Retinal pigment epithelial cell (primary cell): ENCODE measurements at regions not wholly inside any gene's neighbourhood (a gene's known extent, or its start where the extent isn't known, plus 50 kb on each side); places are given as distances from the start of the nearest gene placed in this dataset.

Source experiments
- DNase-seq: peaks from one replicate; pipeline ENCODE4 v3.0.0-alpha.2; 2010; ENCODE audit warnings: low read depth
- H3K4me3 ChIP-seq: 2 replicates; pipeline ENCODE4 v1.5.1; 2011; ENCODE audit warnings: mild to moderate bottlenecking, low read length, control low read depth, moderate library complexity
- CTCF ChIP-seq: conservative IDR thresholded peaks from 2 replicates; pipeline ENCODE4 v1.5.1; 2011; ENCODE audit warnings: low read depth, low read length, control low read depth, inconsistent platforms

DNA sequence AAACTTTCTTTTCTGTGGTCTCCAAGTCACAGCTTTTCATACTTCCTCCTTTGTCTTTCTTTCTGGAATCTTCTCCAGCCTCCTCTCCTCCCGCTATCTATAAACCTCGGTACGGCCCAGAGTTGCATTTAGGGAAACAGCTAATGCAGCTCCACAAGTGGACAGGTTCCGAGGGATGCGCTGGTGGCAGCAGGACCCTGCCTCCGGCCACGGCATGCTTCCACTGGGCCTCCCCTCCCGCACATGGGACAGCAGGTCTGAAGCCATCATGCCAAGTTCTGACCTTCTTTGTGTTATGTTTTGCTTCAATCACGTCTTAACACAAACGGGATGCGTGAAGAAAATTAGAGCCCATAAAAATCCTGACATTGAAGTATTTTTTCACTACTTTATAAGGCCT, 136.9 kb downstream of the IRX2 start:
- DNase-seq: no peak
- no peak for TF ChIP-seq CTCF
- H3K4me3 ChIP-seq: no peak overlapping the region

DNA sequence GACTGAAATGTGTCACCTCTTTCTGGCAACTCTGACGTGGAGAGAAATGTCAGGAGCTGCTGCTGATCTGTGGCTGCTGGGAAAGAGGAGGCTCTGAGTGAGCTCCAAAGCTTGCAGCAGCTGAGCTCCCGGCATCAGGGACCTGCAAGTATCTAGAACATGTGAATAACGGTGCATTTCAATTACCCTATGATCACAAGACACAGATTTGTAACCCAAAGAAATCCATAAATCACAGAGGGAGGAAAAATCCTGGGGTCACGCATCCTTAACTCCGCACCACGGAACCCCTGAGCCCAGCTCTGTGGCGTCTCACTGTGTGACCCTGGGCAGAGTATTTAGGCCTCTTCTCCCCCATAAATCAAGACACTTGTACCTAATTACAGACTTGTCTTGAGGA, 139.8 kb downstream of the IRX2 start:
- TF ChIP-seq CTCF: no peak
- DNase-seq: no peak
- H3K4me3 ChIP-seq: no peak overlapping the region

GRCh38 chr5:2610986-2611385, 140.5 kb downstream of the IRX2 start:
- no peak for TF ChIP-seq CTCF
- H3K4me3 ChIP-seq: no peak overlapping the region
- DNase-seq: no peak

- TF ChIP-seq CTCF: no peak
- no peak for DNase-seq
- H3K4me3 ChIP-seq: no peak overlapping the region
These were observed 143.1 kb downstream of the IRX2 start for GRCh38 chr5:2608391-2608790.

DNA sequence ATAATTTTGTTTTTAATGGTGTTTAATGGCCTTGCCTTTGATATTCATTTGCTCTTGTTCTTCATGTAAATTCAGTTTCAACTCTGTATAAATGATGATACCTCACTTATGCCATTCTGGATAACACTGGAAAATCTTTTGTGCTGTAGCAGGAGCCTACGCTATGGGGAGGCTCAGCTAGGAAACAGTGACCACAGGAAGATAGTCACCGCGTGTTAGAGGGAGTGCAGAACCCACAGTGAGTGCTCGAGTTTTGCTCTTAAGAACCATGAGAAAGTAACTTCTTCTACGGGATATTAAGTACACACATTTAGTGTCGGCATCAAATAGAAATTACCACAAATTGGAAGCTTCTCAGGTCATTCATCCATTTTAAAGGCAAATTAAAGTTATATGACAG, 143.9 kb downstream of the IRX2 start:
- no peak for TF ChIP-seq CTCF
- DNase-seq: no peak
- H3K4me3 ChIP-seq: no peak overlapping the region

DNA sequence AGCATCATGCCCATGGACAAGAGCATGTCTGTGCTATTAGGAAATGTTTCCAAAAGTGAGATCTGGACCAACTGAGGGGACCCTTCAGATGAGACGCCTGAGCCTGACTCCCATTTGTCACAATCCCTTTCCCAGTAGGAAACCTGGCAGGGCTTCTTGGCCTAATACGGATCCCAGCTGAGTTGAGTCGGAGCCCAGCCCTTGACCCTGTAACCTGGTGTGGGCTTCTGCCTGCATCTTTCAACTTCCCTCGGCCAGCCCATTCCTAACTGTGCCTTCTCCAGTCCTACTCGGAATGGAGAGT, 148.3 kb downstream of the IRX2 start:
- no peak overlapping the region for H3K4me3 ChIP-seq
- TF ChIP-seq CTCF: no peak
- no peak for DNase-seq

DNA sequence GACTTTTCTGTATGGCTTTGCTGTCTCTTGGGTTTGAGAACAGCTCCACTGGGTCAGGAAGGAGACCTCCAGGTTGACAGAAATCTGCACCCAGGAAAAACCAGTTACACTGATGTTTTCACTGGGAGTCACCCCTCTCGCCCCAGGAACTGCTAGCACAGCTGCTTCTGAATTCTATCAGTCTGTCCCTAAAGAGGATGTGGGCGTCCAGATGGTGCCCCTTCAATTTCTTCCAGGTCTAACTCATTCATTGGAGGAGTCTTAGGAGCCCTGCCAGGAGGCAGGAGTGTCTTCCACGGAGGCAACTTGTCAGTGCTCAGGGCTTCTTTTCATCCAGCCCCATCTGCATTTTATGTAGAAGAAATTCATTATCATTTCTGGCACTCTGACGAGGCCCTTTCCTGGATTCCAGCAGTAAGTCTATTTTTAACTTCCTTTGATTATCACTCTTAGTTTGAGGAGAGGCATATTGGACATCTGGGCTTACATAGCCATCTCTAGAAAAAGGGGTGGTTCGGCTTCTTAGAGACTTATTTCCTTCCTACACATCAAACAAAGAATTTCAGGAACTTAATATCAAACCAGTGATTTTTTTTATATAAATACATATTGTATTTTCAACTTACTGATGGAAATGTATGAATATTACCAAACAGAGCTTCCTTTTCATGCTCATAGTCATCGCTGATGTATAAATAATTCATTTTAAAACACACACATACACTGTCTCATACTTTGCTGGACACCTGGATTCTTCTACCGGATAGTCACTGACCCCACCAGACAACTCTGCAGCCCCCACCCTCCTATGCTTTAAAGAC, 148.8 kb downstream of the IRX2 start:
- DNase-seq: no peak
- H3K4me3 ChIP-seq: no peak overlapping the region
- TF ChIP-seq CTCF: no peak
